ENCODE measurements at regions not wholly inside any gene's neighbourhood (a gene's known extent, or its start where the extent isn't known, plus 50 kb on each side); places are given as distances from the start of the nearest gene placed in this dataset.

GRCh38 chr20:50418890-50419642 is 91.1 kb upstream of the PTPN1 start:
- FAIRE-seq (no peak), DNase-seq (no peak)
- Histone ChIP-seq H3K36me3 (ENCODE audit: control insufficient read depth in 2 of 3, insufficient read depth in 3 of 3, low read length in 3 of 3) (no peaks in the 10 kb centered on the region), H3K27me3 (ENCODE audit: control insufficient read depth, insufficient read depth, low read length) (no peaks in the 10 kb centered on the region), H3K27ac (ENCODE audit: low read depth in 2 of 2, low read length in 2 of 2) (no peak overlapping the region), H3K9me3 (ENCODE audit: control insufficient read depth in 2 of 3, insufficient read depth in 1 of 3, low read length in 3 of 3) (peaks cover 0 to 7% (median 0%) of the 10 kb centered on the region in 3 donors), H3K4me3 (ENCODE audit: low read length in 3 of 3) (no peak overlapping the region), H3K9ac (ENCODE audit: low read length in 3 of 3) (no peak overlapping the region), H3K4me1 (ENCODE audit: control insufficient read depth in 2 of 3, insufficient read depth in 2 of 3, low read depth in 1 of 3, low read length in 3 of 3) (peaks cover 2 to 17% (median 14%) of the 10 kb centered on the region in 3 donors)
- TF ChIP-seq CTCF (IDR thresholded peaks at IDR 0.05; ENCODE audit: borderline replicate concordance, extremely low read depth, insufficient read depth), result no peak
- intact Hi-C loops (cut with DNase I), result no loop called here

- Histone ChIP-seq H3K9ac (ENCODE audit: low read length in 3 of 3) (no peak overlapping the region), H3K36me3 (ENCODE audit: control insufficient read depth in 2 of 3, insufficient read depth in 3 of 3, low read length in 3 of 3) (no peaks in the 10 kb centered on the region), H3K4me3 (ENCODE audit: low read length in 3 of 3) (no peak overlapping the region), H3K27me3 (ENCODE audit: control insufficient read depth, insufficient read depth, low read length) (no peaks in the 10 kb centered on the region), H3K9me3 (ENCODE audit: control insufficient read depth in 2 of 3, insufficient read depth in 1 of 3, low read length in 3 of 3) (peaks cover 0 to 7% (median 0%) of the 10 kb centered on the region in 3 donors), H3K4me1 (ENCODE audit: control insufficient read depth in 2 of 3, insufficient read depth in 2 of 3, low read depth in 1 of 3, low read length in 3 of 3) (peaks cover 2 to 9% (median 9%) of the 10 kb centered on the region in 3 donors), H3K27ac (ENCODE audit: low read depth in 2 of 2, low read length in 2 of 2) (no peak overlapping the region)
- intact Hi-C loops (cut with DNase I), result no loop called here
- TF ChIP-seq CTCF (IDR thresholded peaks at IDR 0.05; ENCODE audit: borderline replicate concordance, extremely low read depth, insufficient read depth), result no peak
- no peak for DNase-seq
- no peak for FAIRE-seq
Observed at GRCh38 chr20:50420380-50420779, 89.8 kb upstream of the PTPN1 start.

GRCh38 chr20:50421356-50422340 is 88.5 kb upstream of the PTPN1 start:
- H3K4me3 ChIP-seq (ENCODE audit: low read length in 3 of 3), result no peak overlapping the region
- FAIRE-seq (no peak), DNase-seq (no peak)
- intact Hi-C loops (cut with DNase I), result no loop called here
- no peak for TF ChIP-seq CTCF (IDR thresholded peaks at IDR 0.05; ENCODE audit: borderline replicate concordance, extremely low read depth, insufficient read depth)
- H3K36me3 ChIP-seq (ENCODE audit: control insufficient read depth in 2 of 3, insufficient read depth in 3 of 3, low read length in 3 of 3), result no peaks in the 10 kb centered on the region
- no peak overlapping the region for H3K27ac ChIP-seq (ENCODE audit: low read depth in 2 of 2, low read length in 2 of 2)
- peaks cover 0 to 7% (median 0%) of the 10 kb centered on the region in 3 donors for H3K9me3 ChIP-seq (ENCODE audit: control insufficient read depth in 2 of 3, insufficient read depth in 1 of 3, low read length in 3 of 3)
- no peak overlapping the region for H3K9ac ChIP-seq (ENCODE audit: low read length in 3 of 3)
- H3K4me1 ChIP-seq (ENCODE audit: control insufficient read depth in 2 of 3, insufficient read depth in 2 of 3, low read depth in 1 of 3, low read length in 3 of 3), result no peaks in the 10 kb centered on the region
- H3K27me3 ChIP-seq (ENCODE audit: control insufficient read depth, insufficient read depth, low read length), result no peaks in the 10 kb centered on the region

Measured in kidney (tissue), 13 donors.